Body of pancreas (tissue), 4 donors: ENCODE measurements at regions not wholly inside any gene's neighbourhood (a gene's known extent, or its start where the extent isn't known, plus 50 kb on each side); places are given as distances from the start of the nearest gene placed in this dataset. TPM values are rescaled to one million over a fixed set of nuclear protein-coding genes. Genes with fewer than 3 reads are reported as not detected.

Experiments
- ATAC-seq: fragments of 150-250 bp; one replicate; pipeline ENCODE4 v1.9.1; 2016
- DNase-seq, 4 donors: peaks; one replicate each; pipeline ENCODE4 v3.0.0-alpha.2; 2019
- H3K27ac ChIP-seq, 4 donors: fragments of 200-600 bp; sonication (generic); 1 replicate in 3 of 4; 2 replicates in 1 of 4; pipeline versions ENCODE4 v1.5.1 to v1.6.1; 2016 to 2019; ENCODE audit warnings: mild to moderate bottlenecking in 1 of 4, mixed read lengths in 1 of 4, moderate library complexity in 1 of 4
- H3K27me3 ChIP-seq, 2 donors: fragments of 200-600 bp; sonication (generic); one replicate each; pipeline ENCODE4 v1.6.0; 2016; ENCODE audit warnings: mild to moderate bottlenecking in 1 of 2
- H3K36me3 ChIP-seq, 2 donors: fragments of 200-600 bp; sonication (generic); replicated peaks in 1 of 2; 2 replicates each; pipeline ENCODE4 v1.5.1; 2016; ENCODE audit warnings: low read depth in 2 of 2; ENCODE audit not compliant: insufficient read depth in 1 of 2
- H3K4me1 ChIP-seq: fragments of 200-600 bp; sonication (generic); one replicate; pipeline ENCODE4 v1.6.0; 2016
- H3K4me3 ChIP-seq, 2 donors: fragments of 200-600 bp; sonication (generic); 1 replicate in 1 of 2; 2 replicates in 1 of 2; pipeline ENCODE4 v1.5.1; 2016 to 2019
- H3K9me3 ChIP-seq, 3 donors: fragments of 200-600 bp; sonication (generic); 1 replicate in 2 of 3; 2 replicates in 1 of 3; pipeline ENCODE4 v1.5.1; 2016
- POLR2A ChIP-seq, 3 donors: fragments of 450-650 bp; IDR thresholded peaks; one replicate each; pipeline ENCODE4 v1.6.1; 2016; ENCODE audit warnings: antibody characterized with exemption in 3 of 3, mild to moderate bottlenecking in 2 of 3
- WGBS, 2 donors: methylation state at CpG; one replicate each; pipeline ENCODE4 v1.1.5; 2017; 5-methylcytosine and 5-hydroxymethylcytosine counted together
- intact Hi-C: fragments of 100-400 bp; cut with DNase I; formaldehyde crosslinking; loops from one replicate; pipeline ENCODE4 v1.15.1; 2023
- small RNA-seq: library from RNA; depleted of rRNA; stranded (forward); fragments of <200 nt; gene quantifications from one replicate; pipeline ENCODE3, GENCODE V24; 2016
- TF ChIP-seq, protein P1 (sequence below), 7 experiments: fragments of 450-650 bp in 4 of 7; fragments of 200-600 bp in 3 of 7; sonication (generic) in 3 of 7; IDR thresholded peaks; one replicate each; pipeline ENCODE4 v1.5.1; 2016 to 2019; ENCODE audit warnings: antibody characterized with exemption in 7 of 7

- Histone ChIP-seq H3K27me3 (no peaks in the 10 kb centered on the region), H3K36me3 (no peaks in the 10 kb centered on the region), H3K27ac (no peak overlapping the region), H3K9me3 (no peaks in the 10 kb centered on the region), H3K4me1 (no peaks in the 10 kb centered on the region), H3K4me3 (no peak overlapping the region)
- TF ChIP-seq, protein P1, sequence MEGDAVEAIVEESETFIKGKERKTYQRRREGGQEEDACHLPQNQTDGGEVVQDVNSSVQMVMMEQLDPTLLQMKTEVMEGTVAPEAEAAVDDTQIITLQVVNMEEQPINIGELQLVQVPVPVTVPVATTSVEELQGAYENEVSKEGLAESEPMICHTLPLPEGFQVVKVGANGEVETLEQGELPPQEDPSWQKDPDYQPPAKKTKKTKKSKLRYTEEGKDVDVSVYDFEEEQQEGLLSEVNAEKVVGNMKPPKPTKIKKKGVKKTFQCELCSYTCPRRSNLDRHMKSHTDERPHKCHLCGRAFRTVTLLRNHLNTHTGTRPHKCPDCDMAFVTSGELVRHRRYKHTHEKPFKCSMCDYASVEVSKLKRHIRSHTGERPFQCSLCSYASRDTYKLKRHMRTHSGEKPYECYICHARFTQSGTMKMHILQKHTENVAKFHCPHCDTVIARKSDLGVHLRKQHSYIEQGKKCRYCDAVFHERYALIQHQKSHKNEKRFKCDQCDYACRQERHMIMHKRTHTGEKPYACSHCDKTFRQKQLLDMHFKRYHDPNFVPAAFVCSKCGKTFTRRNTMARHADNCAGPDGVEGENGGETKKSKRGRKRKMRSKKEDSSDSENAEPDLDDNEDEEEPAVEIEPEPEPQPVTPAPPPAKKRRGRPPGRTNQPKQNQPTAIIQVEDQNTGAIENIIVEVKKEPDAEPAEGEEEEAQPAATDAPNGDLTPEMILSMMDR (IDR thresholded peaks at IDR 0.05) = no peak
- no peak for TF ChIP-seq POLR2A (IDR thresholded peaks at IDR 0.05)
- intact Hi-C loops = no loop called here
- DNase-seq (no peak), ATAC-seq (no peak)
These were observed 61.6 kb upstream of the SPAG17 start for GRCh38 chr1:118246646-118247045.

- no peaks in the 10 kb centered on the region for H3K27me3 ChIP-seq
- H3K4me1 ChIP-seq = no peaks in the 10 kb centered on the region
- 36 to 42% methylated on average over 3 to 4 of the region's 4 CpGs for WGBS, 2 donors
- intact Hi-C loops = no loop called here
- H3K9me3 ChIP-seq = peaks cover 0 to 4% (median 0%) of the 10 kb centered on the region in 3 donors
- no peak for ATAC-seq
- H3K36me3 ChIP-seq = no peaks in the 10 kb centered on the region
- no peak overlapping the region for H3K27ac ChIP-seq
- H3K4me3 ChIP-seq = no peak overlapping the region
- no peak for TF ChIP-seq POLR2A (IDR thresholded peaks at IDR 0.05)
- TF ChIP-seq, protein P1 (IDR thresholded peaks at IDR 0.05) = no peak
- DNase-seq = no peak
These were observed 59.2 kb upstream of the SPAG17 start for GRCh38 chr1:118244194-118244593.

DNA sequence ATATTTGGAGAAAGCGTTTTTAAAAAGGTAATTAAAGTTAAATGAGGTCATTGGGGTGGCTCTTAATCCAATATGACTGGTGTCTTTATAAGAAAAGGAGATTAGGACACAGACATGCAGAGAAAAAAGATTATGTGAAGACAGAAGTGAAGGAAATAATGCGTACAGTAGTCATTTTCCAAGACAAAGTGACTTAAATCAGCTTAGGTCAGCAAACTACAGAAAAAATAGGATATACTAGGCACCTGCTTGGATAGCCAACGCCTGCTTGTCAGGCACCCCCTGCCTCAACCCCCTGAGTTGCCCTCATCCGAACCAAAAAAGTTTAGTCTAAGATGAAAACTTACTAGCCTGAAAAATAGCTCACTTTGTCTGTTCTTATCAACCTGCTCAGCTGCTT lies 58.2 kb upstream of the SPAG17 start:
- intact Hi-C loops = no loop called here

More for the DNA sequence above, 58.2 kb upstream of the SPAG17 start:
- 64 to 68% methylated on average over 4 of the region's 4 CpGs for WGBS, 2 donors
- ATAC-seq (no peak), DNase-seq (no peak)
- Histone ChIP-seq H3K27me3 (no peaks in the 10 kb centered on the region), H3K36me3 (no peaks in the 10 kb centered on the region), H3K4me1 (no peaks in the 10 kb centered on the region), H3K27ac (no peak overlapping the region), H3K4me3 (no peak overlapping the region), H3K9me3 (peaks cover 0 to 8% (median 0%) of the 10 kb centered on the region in 3 donors)
- TF ChIP-seq, protein P1 (IDR thresholded peaks at IDR 0.05) = no peak
- no peak for TF ChIP-seq POLR2A (IDR thresholded peaks at IDR 0.05)

Small RNA genes lying in the stretch of these regions (small RNA-seq; reads per million reads assigned to genes)
- not detected for gene RNA5SP56
